Muscle of leg (tissue), 3 donors: ENCODE measurements at regions not wholly inside any gene's neighbourhood (a gene's known extent, or its start where the extent isn't known, plus 50 kb on each side); places are given as distances from the start of the nearest gene placed in this dataset.

Experiments used
- DNase-seq: peaks from one replicate; pipeline ENCODE4 v3.0.0; 2013
- H3K27ac ChIP-seq: one replicate; pipeline ENCODE4 v1.5.1; 2013; ENCODE audit warnings: mild to moderate bottlenecking, low read length, control low read depth
- H3K27me3 ChIP-seq: one replicate; pipeline ENCODE4 v1.6.1; 2013; ENCODE audit warnings: low read length; ENCODE audit not compliant: control insufficient read depth, insufficient read depth
- H3K36me3 ChIP-seq: one replicate; pipeline ENCODE4 v1.6.1; 2013; ENCODE audit warnings: low read length; ENCODE audit not compliant: control insufficient read depth, insufficient read depth
- H3K4me1 ChIP-seq: one replicate; pipeline ENCODE4 v1.6.1; 2013; ENCODE audit warnings: low read length; ENCODE audit not compliant: control insufficient read depth, insufficient read depth
- H3K4me3 ChIP-seq: one replicate; pipeline ENCODE4 v1.5.1; 2013; ENCODE audit warnings: low read length, control low read depth
- H3K9me3 ChIP-seq: replicated peaks from 2 replicates; pipeline ENCODE4 v1.6.1; 2013; ENCODE audit warnings: low read depth, low read length; ENCODE audit not compliant: control insufficient read depth
- WGBS: methylation state at CpG from one replicate; pipeline ENCODE4 v1.1.5; 2013; ENCODE audit warnings: missing lambda C conversion rate; ENCODE audit not compliant: insufficient coverage; 5-methylcytosine and 5-hydroxymethylcytosine counted together

DNA sequence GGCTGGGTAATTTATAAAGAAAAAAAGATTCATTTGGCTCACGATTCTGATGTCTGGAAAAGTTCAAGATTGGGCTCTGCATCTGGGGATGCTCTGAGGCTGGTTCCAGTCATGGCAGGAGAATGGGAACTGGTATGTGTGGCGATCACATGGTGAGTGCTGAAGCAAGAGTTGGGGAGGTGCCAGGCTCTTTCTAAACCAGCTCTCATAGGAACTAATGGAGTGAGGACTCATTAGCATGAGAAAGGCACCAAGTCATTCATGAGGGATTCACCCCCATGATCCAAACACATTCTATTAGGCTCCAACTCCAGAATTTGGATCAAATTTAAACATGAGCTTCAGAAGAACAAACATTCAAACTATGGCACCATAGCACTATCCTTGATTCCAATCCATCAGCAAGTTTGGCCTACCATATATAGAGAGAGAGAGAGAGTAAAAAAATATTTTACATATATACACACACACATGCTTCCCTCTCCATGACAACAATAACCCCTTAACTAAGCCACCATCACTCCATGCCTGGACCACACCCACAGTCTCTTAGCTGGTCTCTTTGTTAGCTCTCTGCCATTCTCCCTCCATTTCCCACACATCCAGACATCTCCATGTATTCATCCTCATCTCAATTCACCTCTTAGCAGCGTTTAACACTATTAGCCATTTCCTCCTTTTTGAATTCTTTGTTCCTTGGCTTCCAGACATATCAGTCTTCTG is 57.9 kb downstream of the NPY start:
- H3K4me1 ChIP-seq: no peaks in the 10 kb centered on the region
- 70% methylated on average over 3 of the region's 3 CpGs for WGBS
- no peaks in the 10 kb centered on the region for H3K9me3 ChIP-seq
- no peak overlapping the region for H3K27ac ChIP-seq
- no peak for DNase-seq
- H3K36me3 ChIP-seq: no peaks in the 10 kb centered on the region
- H3K27me3 ChIP-seq: peaks cover 3% of the 10 kb centered on the region
- H3K4me3 ChIP-seq: no peak overlapping the region

DNA sequence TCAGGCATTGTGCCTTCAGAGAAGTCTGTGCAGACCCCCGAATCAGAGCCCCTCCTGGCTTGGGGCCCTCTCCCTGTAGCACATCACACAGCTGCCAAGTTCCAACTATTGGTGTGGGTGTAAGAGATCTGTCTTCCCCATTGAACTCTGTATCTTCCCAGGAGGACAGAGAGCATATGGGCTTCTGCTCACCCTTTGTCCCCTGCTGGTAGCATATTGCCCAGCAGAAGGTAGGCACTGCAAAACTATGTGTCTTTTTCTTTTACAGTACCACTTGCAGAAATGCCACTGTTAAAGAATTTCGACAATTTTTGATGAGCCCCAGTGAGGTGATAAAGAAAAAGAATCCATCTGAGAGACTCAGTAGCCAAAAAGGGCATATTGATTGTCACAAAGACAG is 59.6 kb downstream of the NPY start:
- no peaks in the 10 kb centered on the region for H3K27me3 ChIP-seq
- no peak overlapping the region for H3K27ac ChIP-seq
- DNase-seq: no peak
- H3K36me3 ChIP-seq: no peaks in the 10 kb centered on the region
- H3K9me3 ChIP-seq: no peaks in the 10 kb centered on the region
- 60% methylated on average over 1 of the region's 2 CpGs for WGBS
- H3K4me1 ChIP-seq: no peaks in the 10 kb centered on the region
- no peak overlapping the region for H3K4me3 ChIP-seq

DNA sequence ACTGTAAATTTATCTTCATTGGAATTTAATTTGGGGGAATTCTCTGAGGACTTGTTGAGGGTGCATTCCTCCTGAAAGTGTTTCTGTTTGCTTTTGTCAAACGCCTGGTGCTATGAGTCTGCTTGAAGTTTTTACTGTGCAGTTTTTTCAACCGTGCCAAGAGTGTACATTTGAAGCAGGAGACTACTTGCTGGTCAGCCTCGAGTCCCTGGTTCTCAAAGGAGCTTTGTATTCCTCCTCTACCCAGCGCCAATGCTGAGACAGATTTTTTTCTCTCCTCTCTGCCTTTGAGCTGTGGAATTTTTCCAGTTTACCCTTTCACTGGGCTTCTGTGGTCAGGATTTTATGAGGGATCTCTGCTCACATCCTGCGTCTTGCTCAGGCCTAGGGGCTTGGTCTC is 62.1 kb downstream of the NPY start:
- Histone ChIP-seq H3K27ac (no peak overlapping the region), H3K4me1 (no peaks in the 10 kb centered on the region), H3K4me3 (no peak overlapping the region), H3K36me3 (no peaks in the 10 kb centered on the region), H3K27me3 (no peaks in the 10 kb centered on the region), H3K9me3 (no peaks in the 10 kb centered on the region)
- DNase-seq: no peak
- 33% methylated on average over 3 of the region's 5 CpGs for WGBS

DNA sequence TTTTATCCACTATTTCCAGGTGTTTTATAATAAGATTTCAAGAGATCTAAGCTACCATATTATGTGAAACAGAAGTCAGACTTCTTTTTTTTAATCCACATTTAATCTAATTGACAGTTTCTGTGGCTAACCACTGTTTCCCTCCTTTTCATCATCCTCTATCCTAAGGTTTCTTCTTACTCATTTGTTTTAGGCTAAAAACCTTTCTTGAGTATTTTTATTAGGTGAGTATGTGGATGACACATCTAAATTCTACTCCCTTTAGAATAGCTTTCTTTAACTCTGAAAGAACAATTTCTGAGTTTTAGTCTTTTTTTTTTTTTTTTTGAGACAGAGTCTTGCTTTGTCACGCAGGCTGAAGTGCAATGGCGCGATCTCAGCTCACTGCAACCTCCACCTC is 62.7 kb downstream of the NPY start:
- H3K27ac ChIP-seq: no peak overlapping the region
- no peak for DNase-seq
- H3K4me1 ChIP-seq: no peaks in the 10 kb centered on the region
- WGBS: no CpG with 5 or more reads among the region's 3 CpGs
- H3K9me3 ChIP-seq: no peaks in the 10 kb centered on the region
- H3K27me3 ChIP-seq: no peaks in the 10 kb centered on the region
- no peaks in the 10 kb centered on the region for H3K36me3 ChIP-seq
- no peak overlapping the region for H3K4me3 ChIP-seq

DNA sequence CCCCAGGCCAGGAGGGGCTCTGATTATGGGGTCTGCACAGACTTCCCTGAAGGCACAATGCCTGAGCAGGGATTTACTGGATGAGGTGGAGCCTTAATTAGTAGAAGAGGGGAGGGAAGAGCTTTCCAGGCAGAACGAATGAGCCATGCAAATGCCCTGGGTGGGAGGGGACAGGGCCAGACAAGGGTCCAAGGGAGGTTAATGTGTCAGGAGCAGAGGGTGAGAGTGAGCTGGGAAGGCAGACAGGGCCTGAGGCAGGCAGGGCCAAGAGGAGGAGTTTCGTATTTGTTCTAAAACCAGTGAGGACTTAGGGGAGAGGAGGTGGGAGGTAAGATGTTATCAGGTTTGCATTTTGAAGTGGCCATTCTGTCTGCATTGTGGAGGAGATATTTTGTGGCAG is 65.3 kb downstream of the NPY start:
- Histone ChIP-seq H3K4me3 (no peak overlapping the region), H3K27me3 (no peaks in the 10 kb centered on the region), H3K36me3 (no peaks in the 10 kb centered on the region), H3K4me1 (no peaks in the 10 kb centered on the region), H3K9me3 (no peaks in the 10 kb centered on the region), H3K27ac (no peak overlapping the region)
- 28% methylated on average over 2 of the region's 2 CpGs for whole genome bisulfite sequencing
- no peak for DNase-seq

DNA sequence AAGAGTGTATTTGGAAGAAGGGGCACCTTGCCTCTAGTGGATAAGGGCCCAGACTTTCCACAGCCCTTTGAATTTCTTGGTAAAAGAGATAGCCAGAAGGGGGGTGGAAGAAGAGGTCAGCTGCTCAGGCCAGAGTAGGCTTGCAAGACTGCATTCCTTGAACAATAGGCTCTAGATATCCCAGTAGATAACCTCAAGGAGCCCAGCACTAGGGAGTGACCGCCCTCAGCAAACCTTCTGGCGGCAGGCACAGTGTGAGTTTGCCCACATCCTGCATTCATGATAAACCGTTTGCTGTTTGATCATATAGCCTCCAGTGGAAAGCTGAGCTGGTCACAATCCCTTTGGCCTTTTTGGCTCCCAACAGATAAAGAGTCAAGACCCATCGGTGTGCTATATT is 70.5 kb downstream of the NPY start:
- no peak for DNase-seq
- no peaks in the 10 kb centered on the region for H3K4me1 ChIP-seq
- H3K4me3 ChIP-seq: no peak overlapping the region
- 89% methylated on average over 3 of the region's 4 CpGs for WGBS
- H3K27me3 ChIP-seq: no peaks in the 10 kb centered on the region
- no peaks in the 10 kb centered on the region for H3K36me3 ChIP-seq
- no peak overlapping the region for H3K27ac ChIP-seq
- H3K9me3 ChIP-seq: no peaks in the 10 kb centered on the region

DNA sequence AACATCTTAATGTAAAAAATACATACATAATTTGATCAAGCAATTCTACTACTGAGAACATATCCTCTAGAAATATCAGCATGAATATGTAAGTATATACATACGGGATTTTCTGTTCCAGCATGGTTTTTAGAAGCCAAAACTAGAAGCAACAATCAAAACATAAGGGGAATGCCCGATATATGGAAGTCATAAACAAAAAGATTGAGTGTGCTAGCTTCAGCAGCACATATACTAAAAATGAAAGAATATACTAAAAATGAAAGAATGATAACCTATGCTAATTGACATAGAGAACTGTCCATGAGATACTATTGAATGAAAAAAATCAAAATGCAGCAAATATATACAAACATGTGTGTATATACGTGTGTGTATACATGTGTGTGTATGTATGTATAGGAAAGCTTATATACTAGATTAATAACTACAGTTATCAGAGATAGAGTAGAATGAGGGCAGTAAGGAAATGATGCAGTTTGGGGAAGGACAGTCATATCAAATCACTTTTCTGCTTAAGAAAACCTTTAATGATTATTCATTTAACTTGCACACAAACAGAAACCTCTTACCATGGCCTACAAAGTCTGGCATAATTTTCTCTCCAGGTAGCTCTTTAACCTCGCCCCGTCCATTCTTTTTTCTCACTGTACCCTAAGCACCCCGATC is 72.9 kb downstream of the NPY start:
- no peak overlapping the region for H3K27ac ChIP-seq
- whole genome bisulfite sequencing: 90% methylated on average over 3 of the region's 6 CpGs
- H3K36me3 ChIP-seq: no peaks in the 10 kb centered on the region
- H3K9me3 ChIP-seq: no peaks in the 10 kb centered on the region
- DNase-seq: no peak
- no peak overlapping the region for H3K4me3 ChIP-seq
- H3K27me3 ChIP-seq: no peaks in the 10 kb centered on the region
- no peaks in the 10 kb centered on the region for H3K4me1 ChIP-seq

DNA sequence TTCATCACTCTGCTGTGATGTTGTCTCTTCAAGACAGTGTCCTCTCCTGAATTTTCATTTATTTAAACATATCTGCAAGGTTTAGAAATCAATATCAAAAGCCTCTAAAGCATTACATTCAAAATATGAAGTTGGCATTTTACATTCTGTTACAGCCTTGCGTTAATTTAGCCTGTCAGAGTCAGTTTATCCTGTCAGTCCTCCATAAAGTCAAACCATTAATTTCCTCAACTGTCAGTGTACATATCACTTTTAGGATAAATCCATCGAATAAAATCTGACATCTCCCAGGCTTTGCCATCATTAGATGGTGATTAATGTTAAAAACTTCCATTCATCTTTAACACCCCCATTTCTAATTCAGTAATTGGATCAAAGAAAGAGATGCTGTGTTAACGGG is 77.0 kb downstream of the NPY start:
- H3K9me3 ChIP-seq: no peaks in the 10 kb centered on the region
- H3K4me1 ChIP-seq: peaks cover 5% of the 10 kb centered on the region
- H3K4me3 ChIP-seq: no peak overlapping the region
- no peak overlapping the region for H3K27ac ChIP-seq
- H3K27me3 ChIP-seq: no peaks in the 10 kb centered on the region
- 77% methylated on average over 2 of the region's 3 CpGs for WGBS
- H3K36me3 ChIP-seq: no peaks in the 10 kb centered on the region
- DNase-seq: no peak

DNA sequence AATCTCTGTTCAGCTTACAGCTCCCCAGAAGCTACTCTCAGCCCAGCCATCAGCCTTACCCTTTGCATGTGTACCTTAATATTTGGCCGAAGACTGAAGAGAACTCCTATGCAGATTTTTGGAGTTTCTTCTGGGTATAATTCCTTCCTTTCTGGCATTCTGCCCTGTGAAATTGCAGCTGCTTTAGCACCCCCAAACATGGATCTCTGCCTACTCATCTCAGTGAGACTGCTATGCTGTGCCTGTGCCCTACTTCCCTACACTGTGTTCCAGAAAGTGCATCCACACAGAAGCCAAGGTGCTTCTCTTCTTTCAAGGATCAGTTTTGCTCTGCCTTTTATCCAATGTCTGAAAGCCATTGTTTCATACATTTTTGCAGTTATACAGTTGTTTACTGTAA is 81.6 kb downstream of the NPY start:
- H3K9me3 ChIP-seq: no peaks in the 10 kb centered on the region
- H3K36me3 ChIP-seq: no peaks in the 10 kb centered on the region
- peak; percentile 24 for DNase-seq
- no peak overlapping the region for H3K4me3 ChIP-seq
- no CpG with 5 or more reads among the region's 1 CpG for WGBS
- peaks cover 12% of the 10 kb centered on the region for H3K4me1 ChIP-seq
- no peaks in the 10 kb centered on the region for H3K27me3 ChIP-seq
- no peak overlapping the region for H3K27ac ChIP-seq

DNA sequence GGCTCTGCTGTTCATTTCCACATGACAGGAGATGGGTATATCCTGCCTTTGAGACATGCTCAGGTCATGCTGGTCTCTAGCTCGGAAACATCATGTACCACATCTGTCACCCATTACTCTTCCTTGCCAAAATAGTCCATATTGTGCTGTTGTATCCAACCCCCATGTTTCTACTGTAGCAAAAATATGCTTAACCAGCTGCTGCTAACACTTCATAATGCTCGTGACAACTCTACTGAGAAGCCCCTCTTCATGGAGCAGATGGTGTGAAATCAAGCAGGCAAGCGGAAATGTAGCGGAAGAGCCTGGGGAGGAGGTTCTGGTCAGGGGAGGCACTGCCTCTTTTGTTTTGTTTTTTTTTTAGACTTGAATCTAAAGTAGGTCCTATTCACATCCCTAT is 82.9 kb downstream of the NPY start:
- peak overlapping the region; percentile 59 for H3K27ac ChIP-seq
- no peaks in the 10 kb centered on the region for H3K9me3 ChIP-seq
- peaks cover 12% of the 10 kb centered on the region for H3K4me1 ChIP-seq
- H3K36me3 ChIP-seq: no peaks in the 10 kb centered on the region
- WGBS: 42% methylated on average over 1 of the region's 4 CpGs
- H3K27me3 ChIP-seq: no peaks in the 10 kb centered on the region
- DNase-seq: peak; percentile 82
- H3K4me3 ChIP-seq: no peak overlapping the region
